Effector CD8-positive, alpha-beta T cell (primary cell): ENCODE measurements at regions not wholly inside any gene's neighbourhood (a gene's known extent, or its start where the extent isn't known, plus 50 kb on each side); places are given as distances from the start of the nearest gene placed in this dataset.

Source experiments
- DNase-seq: peaks from one replicate; lab custom pipeline; 2025; lab: John Stamatoyannopoulos, UW

DNA sequence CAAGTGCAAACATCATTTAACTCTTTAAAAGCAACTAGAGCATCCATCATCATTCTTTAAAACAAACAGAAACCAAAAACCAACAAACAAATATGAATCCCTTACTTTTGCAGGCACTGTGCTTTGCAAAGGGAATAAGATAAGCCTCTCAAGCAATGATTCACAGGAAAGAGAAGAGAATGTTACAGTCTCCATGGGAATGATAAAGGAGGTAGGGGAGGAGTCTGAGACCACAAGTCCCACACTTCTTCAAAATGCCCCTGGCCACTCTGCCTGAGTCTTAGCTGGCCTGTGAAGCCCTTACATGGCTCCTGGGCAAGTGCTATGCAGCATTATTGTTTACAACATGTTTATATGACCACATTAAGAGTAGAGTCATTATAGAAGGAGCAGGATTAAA lies 257.7 kb upstream of the MARCKS start:
- DNase-seq, result no peak

DNA sequence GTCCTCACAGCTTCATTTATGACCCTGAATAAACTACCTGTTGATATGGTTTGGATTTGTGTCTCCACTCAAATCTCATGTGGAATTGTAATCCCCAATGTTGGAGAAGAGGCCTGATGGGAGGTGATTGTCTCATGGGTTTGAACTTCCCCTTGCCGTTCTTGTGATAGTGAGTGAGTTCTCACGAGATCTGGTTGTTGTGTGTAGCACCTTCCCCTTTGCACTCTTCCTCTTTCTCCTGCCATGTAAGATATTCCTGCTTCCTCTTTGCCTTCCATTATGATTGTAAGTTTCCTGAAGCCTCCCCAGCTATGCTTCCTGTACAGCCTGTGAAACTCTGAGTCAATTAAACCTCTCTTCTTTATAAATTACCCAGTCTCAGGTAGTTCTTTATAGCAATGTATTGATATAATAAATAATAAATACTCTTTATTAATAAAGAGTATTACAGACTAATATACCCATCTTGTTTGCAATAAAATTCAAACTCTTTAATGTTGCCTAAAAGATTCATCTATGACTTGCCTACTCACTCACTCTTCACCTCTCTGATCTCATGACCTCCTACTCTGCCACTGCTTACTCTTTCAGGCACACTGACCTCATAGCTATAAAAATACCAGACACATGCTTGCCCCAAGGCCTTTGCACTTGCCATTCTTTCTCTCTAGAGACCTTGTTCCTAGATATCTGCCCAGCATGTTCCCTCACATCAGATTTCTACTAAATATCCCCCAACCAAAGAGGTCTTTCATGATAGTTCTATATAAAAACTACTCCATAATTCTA lies 256.4 kb upstream of the MARCKS start:
- no peak for DNase-seq

DNA sequence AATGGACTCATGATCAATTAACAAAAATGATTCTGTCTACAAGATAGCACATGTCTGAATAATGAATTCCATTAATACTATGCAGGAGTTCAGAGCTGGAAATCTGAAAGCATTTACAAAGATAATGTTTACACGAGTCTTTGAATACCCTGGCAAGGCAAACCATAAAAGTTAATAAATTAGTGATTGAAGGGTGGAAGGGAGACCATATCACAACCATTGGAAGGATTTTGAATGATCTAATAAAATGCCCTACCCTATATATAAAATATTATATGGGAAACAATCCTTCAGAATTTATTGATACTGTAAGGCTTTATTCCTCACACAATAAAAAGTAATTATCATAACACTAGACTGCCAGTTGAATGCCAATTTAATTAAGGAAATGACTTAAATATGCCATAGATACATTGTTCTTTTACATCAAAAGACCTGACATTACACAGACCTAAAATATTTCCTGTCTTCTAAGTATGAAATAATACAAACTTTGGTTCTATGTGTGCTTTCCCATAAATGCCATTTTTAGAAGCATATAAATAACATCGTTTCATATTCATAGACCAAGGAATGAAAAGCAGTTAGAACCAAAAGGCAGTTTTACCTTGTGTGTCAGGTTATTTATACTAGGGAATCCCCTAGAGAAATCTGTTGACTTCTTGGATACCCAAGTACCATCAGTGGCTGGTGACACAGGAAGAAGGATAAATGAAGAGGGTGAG lies 249.2 kb upstream of the MARCKS start:
- DNase-seq, result no peak

DNA sequence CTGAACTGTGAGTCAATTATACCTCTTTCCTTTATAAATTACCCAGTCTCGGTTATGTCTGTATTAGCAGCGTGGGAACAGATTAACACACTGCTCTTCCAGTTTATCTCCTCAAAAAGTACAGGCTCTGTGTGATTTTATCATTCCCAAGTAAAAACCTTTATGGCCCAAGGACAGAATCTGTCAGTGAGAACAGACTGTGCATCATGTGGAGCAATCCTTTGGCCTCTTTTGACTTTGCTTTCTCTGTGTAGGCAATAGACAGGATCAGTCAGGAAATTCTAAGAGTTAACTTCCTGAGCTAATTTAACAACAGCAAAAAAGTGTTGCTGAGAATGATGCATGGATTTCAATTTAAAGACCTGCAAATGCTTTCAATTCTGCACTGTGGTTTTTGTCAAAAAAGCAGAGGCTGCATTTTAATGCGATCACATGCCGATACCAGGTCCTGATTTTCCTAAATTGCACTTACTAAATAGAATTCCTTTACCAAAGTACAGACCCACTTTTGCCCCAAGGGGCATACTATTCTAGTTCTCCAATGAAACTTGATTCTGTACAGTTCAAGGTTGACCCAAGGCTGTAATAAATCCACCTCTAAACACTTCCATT lies 246.7 kb upstream of the MARCKS start:
- DNase-seq, result no peak

- no peak for DNase-seq
Measured at GRCh38 chr6:113616701-113617274, 240.4 kb upstream of the MARCKS start.

GRCh38 chr6:113619077-113619476 lies 238.1 kb upstream of the MARCKS start:
- no peak for DNase-seq

GRCh38 chr6:113620386-113620785 lies 236.8 kb upstream of the MARCKS start:
- no peak for DNase-seq

DNA sequence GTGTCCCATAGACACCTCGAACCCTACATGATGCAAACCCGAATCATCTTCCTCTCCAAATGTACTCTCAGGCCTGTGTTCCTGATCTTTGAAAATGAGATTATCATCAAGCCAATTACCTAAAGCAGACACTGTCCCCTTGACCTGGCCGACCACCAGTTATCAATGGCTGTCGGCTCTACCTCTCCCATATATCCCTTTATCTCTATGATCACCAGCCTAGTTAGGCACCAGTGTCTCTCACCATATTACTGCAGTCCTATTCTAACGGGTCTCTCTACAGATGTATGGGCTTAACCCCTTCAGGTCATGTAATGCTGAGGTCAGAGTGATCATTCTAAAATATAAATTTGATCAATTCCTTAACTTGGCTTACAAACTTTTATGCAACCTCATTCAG lies 234.9 kb upstream of the MARCKS start:
- DNase-seq, result no peak

GRCh38 chr6:113623129-113623528 lies 234.0 kb upstream of the MARCKS start:
- DNase-seq, result no peak

GRCh38 chr6:113625850-113626249 lies 231.3 kb upstream of the MARCKS start:
- no peak for DNase-seq

DNA sequence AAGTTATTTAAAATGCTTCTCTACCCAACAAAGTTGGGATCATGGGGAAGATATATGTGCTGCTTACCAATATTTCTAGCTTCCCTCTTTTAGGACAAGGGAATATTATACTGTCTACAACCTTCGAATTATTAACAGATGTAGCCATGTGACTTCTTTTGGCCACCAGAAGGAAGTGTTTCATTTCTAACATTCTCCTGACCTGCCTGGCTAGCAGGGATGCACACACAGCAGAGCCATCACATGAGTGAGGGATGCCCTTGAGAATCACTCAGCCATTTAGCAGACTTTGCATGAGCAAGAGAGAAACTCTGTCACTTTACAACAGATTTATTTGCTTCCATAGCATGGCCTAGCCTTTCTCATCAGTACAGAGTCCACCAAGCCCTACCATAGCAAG lies 230.7 kb upstream of the MARCKS start:
- DNase-seq, result no peak

- no peak for DNase-seq
Measured at GRCh38 chr6:113627480-113627879, 229.7 kb upstream of the MARCKS start.

DNA sequence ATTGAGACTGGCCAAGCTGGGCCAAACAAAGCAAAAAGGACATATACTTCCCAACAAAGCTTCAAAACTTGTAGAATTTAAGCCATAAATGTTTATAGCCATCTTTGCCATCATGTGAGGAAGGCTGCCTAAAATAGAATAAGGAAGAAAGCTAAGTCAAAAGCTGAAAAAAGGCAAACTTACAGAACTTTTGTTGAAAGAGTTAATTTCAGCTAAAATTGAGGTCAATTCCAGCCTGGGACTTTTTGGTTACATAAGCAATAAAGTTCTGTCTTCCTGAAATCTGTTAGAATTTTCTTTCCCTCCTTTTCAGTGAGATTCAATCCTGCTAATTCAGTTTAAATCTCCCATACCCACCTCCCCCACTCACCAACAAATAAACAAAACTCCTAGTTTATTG lies 227.9 kb upstream of the MARCKS start:
- DNase-seq, result no peak

- no peak for DNase-seq
Measured at GRCh38 chr6:113629975-113630737, 227.0 kb upstream of the MARCKS start.

DNA sequence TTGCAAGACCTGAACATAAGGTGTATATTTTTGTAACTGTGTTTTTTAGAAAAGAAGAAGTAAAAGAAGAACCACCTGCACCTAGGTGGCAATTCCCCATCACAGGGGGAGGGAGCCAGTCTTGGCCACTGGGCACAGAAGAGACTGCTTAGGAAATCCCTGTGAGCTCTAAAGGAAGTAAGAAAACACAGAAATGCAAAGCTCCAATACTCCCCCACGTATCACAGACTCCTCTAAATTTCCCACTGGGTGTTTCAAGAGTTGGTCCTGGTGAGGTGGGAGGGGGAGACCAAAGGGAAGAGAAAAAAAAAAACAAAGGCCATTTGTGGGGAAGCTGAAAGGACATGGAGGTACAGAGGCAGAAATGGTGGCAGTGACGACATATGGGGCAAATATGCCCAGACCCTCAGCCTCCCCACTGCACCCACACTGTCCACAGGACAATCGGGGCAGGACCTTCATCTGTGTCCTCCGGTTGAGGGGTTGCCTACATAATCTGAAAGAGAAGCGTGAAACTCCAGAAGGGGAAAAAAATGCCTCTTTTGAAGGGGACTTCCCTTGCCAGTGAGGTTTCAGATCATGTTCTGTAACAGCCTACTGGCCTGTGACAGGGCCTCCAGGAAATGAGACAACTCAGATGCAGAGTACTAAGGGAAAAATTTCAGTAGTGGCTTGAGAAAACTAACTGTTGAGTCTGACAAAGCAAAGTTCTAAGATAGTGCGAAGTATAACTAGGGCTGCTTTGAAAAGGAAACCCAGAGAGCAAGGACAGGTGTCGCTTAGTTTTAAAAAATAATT lies 226.2 kb upstream of the MARCKS start:
- DNase-seq, result no peak

GRCh38 chr6:113631666-113632065 lies 225.5 kb upstream of the MARCKS start:
- no peak for DNase-seq

- no peak for DNase-seq
Measured at GRCh38 chr6:113632220-113632864, 224.8 kb upstream of the MARCKS start.

DNA sequence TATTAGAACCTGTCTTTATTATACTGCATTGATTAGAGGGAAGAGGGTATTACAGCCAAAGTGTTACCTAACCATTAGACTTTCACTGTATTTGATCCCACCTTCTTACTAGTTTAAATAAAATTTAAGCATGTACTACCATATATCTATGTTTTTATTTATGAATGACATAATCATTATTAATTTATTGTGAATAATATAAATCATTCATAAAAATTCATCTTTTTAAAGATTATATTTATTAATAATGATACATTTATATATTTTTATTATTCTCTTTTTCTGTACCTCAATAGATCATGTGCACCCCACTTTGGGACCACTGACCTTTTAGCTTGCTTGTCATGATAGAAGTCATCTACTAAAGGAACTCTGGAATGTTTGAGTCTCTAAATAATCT lies 223.5 kb upstream of the MARCKS start:
- no peak for DNase-seq

GRCh38 chr6:113634352-113635163 lies 222.6 kb upstream of the MARCKS start:
- DNase-seq, result no peak
